ENCODE measurements at regions not wholly inside any gene's neighbourhood (a gene's known extent, or its start where the extent isn't known, plus 50 kb on each side); places are given as distances from the start of the nearest gene placed in this dataset.

GRCh38 chr6:93918258-93918657, 498.9 kb upstream of the EPHA7 start:
- TF ChIP-seq HDGF (IDR thresholded peaks at IDR 0.05; ENCODE audit: borderline replicate concordance) (no peak), SP1 (IDR thresholded peaks at IDR 0.05) (no peak), FOXM1 (IDR thresholded peaks at IDR 0.05; ENCODE audit: borderline replicate concordance) (no peak), BHLHE40 (IDR thresholded peaks at IDR 0.05; ENCODE audit: borderline replicate concordance) (no peak), FOXK2 (IDR thresholded peaks at IDR 0.05) (no peak), LEF1 (IDR thresholded peaks at IDR 0.05; ENCODE audit: borderline replicate concordance) (no peak), ZNF384 (IDR thresholded peaks at IDR 0.05) (no peak), L3MBTL2 (conservative IDR thresholded peaks at IDR 0.05) (no peak), FOXA1 (IDR thresholded peaks at IDR 0.05) (no peak), TARDBP (IDR thresholded peaks at IDR 0.05) (no peak), SUZ12 (IDR thresholded peaks at IDR 0.05) (no peak)
- TF ChIP-seq, protein P1, sequence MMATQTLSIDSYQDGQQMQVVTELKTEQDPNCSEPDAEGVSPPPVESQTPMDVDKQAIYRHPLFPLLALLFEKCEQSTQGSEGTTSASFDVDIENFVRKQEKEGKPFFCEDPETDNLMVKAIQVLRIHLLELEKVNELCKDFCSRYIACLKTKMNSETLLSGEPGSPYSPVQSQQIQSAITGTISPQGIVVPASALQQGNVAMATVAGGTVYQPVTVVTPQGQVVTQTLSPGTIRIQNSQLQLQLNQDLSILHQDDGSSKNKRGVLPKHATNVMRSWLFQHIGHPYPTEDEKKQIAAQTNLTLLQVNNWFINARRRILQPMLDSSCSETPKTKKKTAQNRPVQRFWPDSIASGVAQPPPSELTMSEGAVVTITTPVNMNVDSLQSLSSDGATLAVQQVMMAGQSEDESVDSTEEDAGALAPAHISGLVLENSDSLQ (IDR thresholded peaks at IDR 0.05), result no peak
